K562 (cell line): ENCODE measurements at regions not wholly inside any gene's neighbourhood (a gene's known extent, or its start where the extent isn't known, plus 50 kb on each side); places are given as distances from the start of the nearest gene placed in this dataset.

Experiments used
- ATAC-seq: fragments of 200-7000 bp; cut with Tn5 transposase; 3 replicates; pipeline ENCODE4 v1.9.1; 2020; ENCODE audit warnings: moderate library complexity
- BruUV-seq: library from RNA; stranded (reverse); fragments of 400-500 nt; replicated peaks from 2 replicates; lab custom pipeline; 2021; lab: Mats Ljungman, UMichigan
- CTCF ChIA-PET: fragments of 300-600 bp; formaldehyde crosslinking; extraction: SDS; loops from one replicate; lab custom pipeline; 2021; ENCODE audit warnings: low intra/inter-chr PET ratio; lab: Yijun Ruan, JAX
- POLR2A ChIA-PET: fragments of 300-600, 350-650 bp; sonication (Branson Sonifier 250); formaldehyde crosslinking; extraction: SDS; loops from one replicate; lab custom pipeline; 2021; ENCODE audit warnings: antibody characterized with exemption, inconsistent platforms; lab: Yijun Ruan, JAX
- DNase-seq, 4 experiments: peaks; one replicate each; pipeline versions ENCODE4 v3.0.0 to v3.0.0-alpha.2; 2011 to 2018; ENCODE audit warnings: low spot score in 3 of 4, mixed read lengths in 3 of 4; ENCODE audit errors: extremely low read depth in 1 of 4
- FAIRE-seq: peaks from 2 replicates; lab custom pipeline; 2011; peaks lifted over from hg19 to GRCh38; lab: Jason Lieb, UNC
- H2AFZ ChIP-seq: 2 replicates; pipeline ENCODE4 v1.6.0; 2011; ENCODE audit warnings: low read depth, low read length, control low read depth, inconsistent platforms
- H3K27ac ChIP-seq: fragments of 200-600 bp; 3 replicates; pipeline ENCODE4 v1.8.0; 2011; ENCODE audit warnings: low read depth, mild to moderate bottlenecking, control low read depth, inconsistent platforms, low read length, moderate library complexity, mixed read lengths; ENCODE audit errors: extremely low read depth
- H3K27me3 ChIP-seq, 2 experiments: fragments of 300-600 bp in 1 of 2; 2 replicates in 1 of 2; 3 replicates in 1 of 2; pipeline versions ENCODE4 v1.6.0 to v1.8.0; 2011; ENCODE audit warnings: inconsistent platforms in 2 of 2, low read length in 2 of 2, mild to moderate bottlenecking in 1 of 2, mixed read lengths in 1 of 2, moderate library complexity in 1 of 2; ENCODE audit not compliant: control insufficient read depth in 2 of 2, insufficient read depth in 2 of 2
- H3K36me3 ChIP-seq: fragments of 300-600 bp; 3 replicates; pipeline ENCODE4 v1.8.0; 2011; ENCODE audit warnings: mild to moderate bottlenecking, low read length, inconsistent platforms; ENCODE audit not compliant: control insufficient read depth, insufficient read depth
- H3K4me1 ChIP-seq, 2 experiments: fragments of 200-600 bp in 1 of 2; replicated peaks in 1 of 2; 2 replicates in 1 of 2; 3 replicates in 1 of 2; pipeline versions ENCODE4 v1.5.1 to v1.8.0; 2011; ENCODE audit warnings: inconsistent platforms in 2 of 2, low read length in 2 of 2, mild to moderate bottlenecking in 1 of 2, mixed read lengths in 1 of 2, moderate library complexity in 1 of 2; ENCODE audit not compliant: control insufficient read depth in 2 of 2, insufficient read depth in 2 of 2
- H3K4me2 ChIP-seq: 2 replicates; pipeline ENCODE4 v1.6.1; 2011; ENCODE audit warnings: low read length, control low read depth, inconsistent platforms, mixed read lengths; ENCODE audit not compliant: insufficient read depth
- H3K4me3 ChIP-seq: fragments of 200-600 bp; sonication (generic), shearing (Covaris generic); 2 replicates; pipeline ENCODE4 v1.5.1; 2016; ENCODE audit warnings: control low read depth, inconsistent platforms
- H3K79me2 ChIP-seq: fragments of 200-600 bp; 3 replicates; pipeline ENCODE4 v1.8.0; 2011; ENCODE audit warnings: low read length, inconsistent platforms; ENCODE audit not compliant: control insufficient read depth, insufficient read depth
- H3K9ac ChIP-seq, 2 experiments: 2 replicates each; pipeline versions ENCODE4 v1.6.0 to v1.6.1; 2011; ENCODE audit warnings: low read depth in 2 of 2, low read length in 2 of 2, control low read depth in 1 of 2, inconsistent platforms in 1 of 2, mild to moderate bottlenecking in 1 of 2, mixed read lengths in 1 of 2; ENCODE audit not compliant: insufficient read depth in 1 of 2
- H3K9me1 ChIP-seq: one replicate; pipeline ENCODE4 v1.6.0; 2011; ENCODE audit warnings: inconsistent platforms, mild to moderate bottlenecking, low read length, moderate library complexity; ENCODE audit not compliant: control insufficient read depth, insufficient read depth
- H3K9me3 ChIP-seq: replicated peaks from 2 replicates; pipeline ENCODE4 v1.5.1; 2011; ENCODE audit warnings: low read depth, low read length, inconsistent platforms; ENCODE audit not compliant: control insufficient read depth, insufficient read depth
- H4K20me1 ChIP-seq: replicated peaks from 2 replicates; pipeline ENCODE4 v1.6.1; 2011; ENCODE audit warnings: low read length, inconsistent platforms, mixed read lengths; ENCODE audit not compliant: control insufficient read depth, insufficient read depth
- ARHGAP35 ChIP-seq: fragments of 450-650 bp; IDR thresholded peaks from 2 replicates; pipeline ENCODE4 v1.6.1; 2018; ENCODE audit not compliant: partially characterized antibody
- BRCA1 ChIP-seq, 2 experiments: fragments of 450-650 bp in 1 of 2; sonication (generic) in 1 of 2; formaldehyde crosslinking in 1 of 2; IDR thresholded peaks; 2 replicates each; pipeline versions ENCODE4 v1.5.0 to v1.6.1; 2017 to 2020; ENCODE audit warnings: mild to moderate bottlenecking in 1 of 2, missing genetic modification reagents in 1 of 2
- CC2D1A ChIP-seq: fragments of 450-650 bp; IDR thresholded peaks from 2 replicates; pipeline ENCODE4 v1.6.1; 2017; ENCODE audit warnings: mild to moderate bottlenecking
- CHCHD3 ChIP-seq: fragments of 250-450 bp; sonication (Bioruptor Pico); IDR thresholded peaks from 2 replicates; pipeline ENCODE4 v2.1.2; 2022; ENCODE audit warnings: mild to moderate bottlenecking
- CTCF ChIP-seq, 3 experiments: IDR thresholded peaks in 2 of 3; conservative IDR thresholded peaks in 1 of 3; 2 replicates each; pipeline ENCODE4 v1.5.1; 2011 to 2012; ENCODE audit warnings: low read length in 3 of 3, mild to moderate bottlenecking in 3 of 3, control low read depth in 2 of 3, improper control_type of control experiment in 1 of 3, inconsistent platforms in 1 of 3, low read depth in 1 of 3, mixed read lengths in 1 of 3, moderate library complexity in 1 of 3; ENCODE audit not compliant: insufficient read depth in 2 of 3
- FOXO4 ChIP-seq: fragments of 450-650 bp; formaldehyde crosslinking; IDR thresholded peaks from 2 replicates; pipeline ENCODE4 v1.4.0; 2020; ENCODE audit warnings: mild to moderate bottlenecking, moderate library complexity
- HCFC1 ChIP-seq: IDR thresholded peaks from 2 replicates; pipeline ENCODE4 v1.6.1; 2012; ENCODE audit warnings: low read depth, low read length, improper control_type of control experiment
- KDM5B ChIP-seq: fragments of 200-600 bp; sonication (generic); IDR thresholded peaks from 2 replicates; pipeline ENCODE4 v1.6.1; 2012; ENCODE audit warnings: low read depth, mild to moderate bottlenecking, moderate library complexity, low read length, control low read depth, inconsistent platforms; ENCODE audit not compliant: insufficient replicate concordance
- PHB2 ChIP-seq: fragments of 450-650 bp; IDR thresholded peaks from 2 replicates; pipeline ENCODE4 v1.6.1; 2017; ENCODE audit warnings: low read depth
- PTTG1 ChIP-seq: fragments of 450-650 bp; IDR thresholded peaks from 2 replicates; pipeline ENCODE4 v1.6.1; 2016; ENCODE audit warnings: low read depth, mild to moderate bottlenecking, missing genetic modification characterization, missing compliant biosample characterization
- SIN3B ChIP-seq: fragments of 450-650 bp; IDR thresholded peaks from 2 replicates; pipeline ENCODE4 v1.6.1; 2017; ENCODE audit warnings: low read depth, mild to moderate bottlenecking, moderate library complexity
- TBP ChIP-seq: optimal IDR thresholded peaks from 2 replicates; pipeline ENCODE3; 2011; ENCODE audit warnings: low read depth, low read length, improper control_type of control experiment
- ZBTB49 ChIP-seq: sonication (generic); formaldehyde crosslinking; IDR thresholded peaks from 2 replicates; pipeline ENCODE4 v1.8.0; 2022; ENCODE audit warnings: missing genetic modification reagents, mild to moderate bottlenecking, borderline replicate concordance
- ZNF431 ChIP-seq: sonication (generic); formaldehyde crosslinking; IDR thresholded peaks from 2 replicates; pipeline ENCODE4 v1.8.0; 2022; ENCODE audit warnings: mild to moderate bottlenecking, missing genetic modification reagents
- ZNF518B ChIP-seq: fragments of 250-450 bp; sonication (Bioruptor Pico); IDR thresholded peaks from 2 replicates; pipeline ENCODE4 v1.5.0; 2021; ENCODE audit warnings: mild to moderate bottlenecking, moderate library complexity
- WGBS: fragments of 100-300 bp; shearing (Covaris generic); methylation state at CpG from one replicate; pipeline ENCODE4 v1.1.6; 2016; ENCODE audit warnings: low coverage, mixed read lengths; ENCODE audit not compliant: insufficient coverage; ENCODE audit errors: missing lambda C conversion rate; 5-methylcytosine and 5-hydroxymethylcytosine counted together
- in situ Hi-C: fragments of 300-500 bp; cut with MboI; formaldehyde crosslinking; loops from 4 replicates; pipeline ENCODE4 v1.15.0; 2018; ENCODE audit warnings: inconsistent platforms, mixed read lengths
- intact Hi-C: fragments of 100-400 bp; cut with micrococcal nuclease; formaldehyde crosslinking; loops from 2 replicates; pipeline ENCODE4 v1.14.2; 2022

GRCh38 chr11:112863305-112863704 is 97.9 kb upstream of the NCAM1 start:
- WGBS = 0% methylated on average over 1 of the region's 1 CpG
- Histone ChIP-seq H3K9me3 (no peaks in the 10 kb centered on the region), H3K9ac (no peak overlapping the region), H3K4me2 (no peak overlapping the region), H3K9me1 (no peaks in the 10 kb centered on the region), H3K27ac (no peak overlapping the region), H3K27me3 (no peaks in the 10 kb centered on the region; a peak in 1 of 5 replicates), H3K4me3 (no peak overlapping the region), H4K20me1 (no peaks in the 10 kb centered on the region), H3K79me2 (no peaks in the 10 kb centered on the region), H3K4me1 (no peaks in the 10 kb centered on the region), H2AFZ (no peak overlapping the region), H3K36me3 (no peaks in the 10 kb centered on the region)
- FAIRE-seq (no peak), ATAC-seq (no peak), DNase-seq (no peak)
- no TSS peak for BruUV-seq
- in situ Hi-C loops (no loop called here), intact Hi-C loops (no loop called here)
- POLR2A ChIA-PET = no interaction called here
- CTCF ChIA-PET = no interaction called here
- TF ChIP-seq TBP = no peak
- TF ChIP-seq FOXO4 (CRISPR knock-in tag) = no peak
- TF ChIP-seq ZNF518B (CRISPR knock-in tag) = no peak
- TF ChIP-seq PTTG1 (tag) = no peak
- no peak for TF ChIP-seq KDM5B
- TF ChIP-seq HCFC1 = no peak
- no peak for TF ChIP-seq ZNF431 (CRISPR knock-in tag)
- no peak for TF ChIP-seq ARHGAP35
- no peak for TF ChIP-seq CTCF (IDR thresholded peaks at IDR 0.05 in 2 of 3, conservative IDR thresholded peaks at IDR 0.05 in 1 of 3; ENCODE audit: insufficient read depth in 2 of 3, low read depth in 1 of 3, low read length in 3 of 3)
- no peak for TF ChIP-seq PHB2
- TF ChIP-seq SIN3B = no peak
- no peak for TF ChIP-seq ZBTB49
- no peak for TF ChIP-seq CC2D1A
- TF ChIP-seq BRCA1 (IDR thresholded peaks at IDR 0.05) = no peak
- no peak for TF ChIP-seq BRCA1 (CRISPR knock-in tag; IDR thresholded peaks at IDR 0.05)
- no peak for TF ChIP-seq CHCHD3 (CRISPR knock-in tag)
